SK-N-SH treated with all-trans-retinoic acid at 6 μM for 48 hours (cell line): ENCODE measurements at regions not wholly inside any gene's neighbourhood (a gene's known extent, or its start where the extent isn't known, plus 50 kb on each side); places are given as distances from the start of the nearest gene placed in this dataset.

Experiments used
- CREB5 ChIP-seq: fragments of 250-450 bp; sonication (Bioruptor Pico); IDR thresholded peaks from 2 replicates; pipeline ENCODE4 v1.5.1; 2020; ENCODE audit warnings: low read depth, mild to moderate bottlenecking, moderate library complexity
- TF ChIP-seq, protein P1 (sequence below): fragments of 250-450 bp; sonication (Bioruptor Pico); IDR thresholded peaks from 2 replicates; pipeline ENCODE4 v1.8.0; 2020; ENCODE audit warnings: mild to moderate bottlenecking, moderate library complexity, borderline replicate concordance

DNA sequence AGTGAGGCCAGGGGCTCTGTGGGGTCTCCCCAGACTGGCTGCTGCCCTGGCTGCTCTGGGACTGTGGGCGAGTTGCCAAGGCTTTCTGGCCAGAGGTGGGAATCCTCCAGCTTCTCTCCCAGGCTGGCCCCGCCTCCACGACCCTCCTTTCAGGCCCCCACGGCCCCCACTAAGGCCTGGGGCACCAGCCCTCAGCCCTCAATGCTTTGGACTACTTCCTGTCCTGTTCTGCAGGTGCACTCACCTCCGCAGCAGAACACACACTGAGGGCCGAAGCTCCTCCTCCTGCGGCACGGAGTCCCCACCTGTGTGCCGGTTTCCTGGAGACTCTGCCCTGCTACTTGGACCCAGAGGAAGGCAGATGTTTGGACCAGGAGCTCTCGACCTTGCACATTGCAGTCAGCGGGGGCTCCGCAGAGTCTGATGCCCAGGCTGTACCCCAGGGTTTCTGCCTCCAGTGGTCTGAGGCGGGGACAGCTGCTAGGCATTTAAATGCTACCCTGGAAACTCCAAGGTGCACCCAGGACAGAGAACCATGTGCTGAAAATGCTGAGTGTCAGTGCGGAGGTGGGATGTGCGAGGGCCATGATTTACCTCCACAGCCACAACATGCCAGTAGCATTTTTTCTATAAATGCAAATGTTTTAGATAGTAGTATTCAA is 223.8 kb downstream of the IRF8 start:
- TF ChIP-seq, protein P1, sequence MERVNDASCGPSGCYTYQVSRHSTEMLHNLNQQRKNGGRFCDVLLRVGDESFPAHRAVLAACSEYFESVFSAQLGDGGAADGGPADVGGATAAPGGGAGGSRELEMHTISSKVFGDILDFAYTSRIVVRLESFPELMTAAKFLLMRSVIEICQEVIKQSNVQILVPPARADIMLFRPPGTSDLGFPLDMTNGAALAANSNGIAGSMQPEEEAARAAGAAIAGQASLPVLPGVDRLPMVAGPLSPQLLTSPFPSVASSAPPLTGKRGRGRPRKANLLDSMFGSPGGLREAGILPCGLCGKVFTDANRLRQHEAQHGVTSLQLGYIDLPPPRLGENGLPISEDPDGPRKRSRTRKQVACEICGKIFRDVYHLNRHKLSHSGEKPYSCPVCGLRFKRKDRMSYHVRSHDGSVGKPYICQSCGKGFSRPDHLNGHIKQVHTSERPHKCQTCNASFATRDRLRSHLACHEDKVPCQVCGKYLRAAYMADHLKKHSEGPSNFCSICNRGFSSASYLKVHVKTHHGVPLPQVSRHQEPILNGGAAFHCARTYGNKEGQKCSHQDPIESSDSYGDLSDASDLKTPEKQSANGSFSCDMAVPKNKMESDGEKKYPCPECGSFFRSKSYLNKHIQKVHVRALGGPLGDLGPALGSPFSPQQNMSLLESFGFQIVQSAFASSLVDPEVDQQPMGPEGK (CRISPR knock-in tag), result no peak
- TF ChIP-seq CREB5, result no peak
